B cell (primary cell): ENCODE measurements at regions not wholly inside any gene's neighbourhood (a gene's known extent, or its start where the extent isn't known, plus 50 kb on each side); places are given as distances from the start of the nearest gene placed in this dataset.
"Not testable (repeated sequence)": the region's sequence is repeated elsewhere in the genome, so short reads cannot be mapped to it uniquely, and the experiment has no call there.

Experiments
- EZH2 ChIP-seq: IDR thresholded peaks from 2 replicates; pipeline ENCODE4 v1.6.1; 2012; ENCODE audit warnings: borderline replicate concordance, low read depth, mild to moderate bottlenecking, moderate library complexity, low read length; ENCODE audit not compliant: insufficient read depth, poor library complexity, severe bottlenecking
- TF ChIP-seq, protein P1 (sequence below): fragments of 200-600 bp; IDR thresholded peaks from one replicate; pipeline ENCODE4 v1.8.0; 2022; ENCODE audit warnings: antibody characterized with exemption, mild to moderate bottlenecking

DNA sequence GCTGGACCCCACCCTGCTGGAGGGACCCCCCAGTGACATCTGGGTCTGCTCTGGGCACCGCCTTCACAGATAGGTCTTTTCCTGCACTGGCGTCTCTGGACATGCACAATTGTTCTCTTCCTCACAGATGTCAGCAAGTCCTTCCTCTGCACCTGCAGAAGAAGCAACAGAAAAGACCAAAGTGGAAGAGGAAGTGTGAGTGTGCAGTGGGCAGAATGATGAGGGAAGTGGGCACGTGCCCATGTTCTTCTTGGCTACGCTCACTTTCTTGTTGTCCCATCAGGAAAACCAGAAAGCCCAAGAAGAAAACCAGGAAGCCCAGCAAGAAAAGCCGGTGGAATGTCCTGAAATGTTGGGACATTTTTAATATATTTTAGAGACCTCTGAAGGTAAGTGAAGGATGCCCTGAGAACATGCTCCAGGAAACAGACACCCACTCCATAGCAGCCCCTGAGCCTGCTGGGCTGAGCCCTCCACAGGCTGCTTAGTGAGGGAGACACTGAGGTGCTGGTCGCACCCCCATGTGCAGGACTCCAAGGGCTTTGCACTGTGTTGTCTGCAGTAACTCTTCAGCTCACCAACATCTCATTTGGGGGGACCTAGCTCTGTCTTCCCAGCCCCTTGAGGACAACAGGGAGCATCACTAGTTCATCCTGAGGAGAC is 124.4 kb upstream of the SIMC1 start:
- TF ChIP-seq, protein P1, sequence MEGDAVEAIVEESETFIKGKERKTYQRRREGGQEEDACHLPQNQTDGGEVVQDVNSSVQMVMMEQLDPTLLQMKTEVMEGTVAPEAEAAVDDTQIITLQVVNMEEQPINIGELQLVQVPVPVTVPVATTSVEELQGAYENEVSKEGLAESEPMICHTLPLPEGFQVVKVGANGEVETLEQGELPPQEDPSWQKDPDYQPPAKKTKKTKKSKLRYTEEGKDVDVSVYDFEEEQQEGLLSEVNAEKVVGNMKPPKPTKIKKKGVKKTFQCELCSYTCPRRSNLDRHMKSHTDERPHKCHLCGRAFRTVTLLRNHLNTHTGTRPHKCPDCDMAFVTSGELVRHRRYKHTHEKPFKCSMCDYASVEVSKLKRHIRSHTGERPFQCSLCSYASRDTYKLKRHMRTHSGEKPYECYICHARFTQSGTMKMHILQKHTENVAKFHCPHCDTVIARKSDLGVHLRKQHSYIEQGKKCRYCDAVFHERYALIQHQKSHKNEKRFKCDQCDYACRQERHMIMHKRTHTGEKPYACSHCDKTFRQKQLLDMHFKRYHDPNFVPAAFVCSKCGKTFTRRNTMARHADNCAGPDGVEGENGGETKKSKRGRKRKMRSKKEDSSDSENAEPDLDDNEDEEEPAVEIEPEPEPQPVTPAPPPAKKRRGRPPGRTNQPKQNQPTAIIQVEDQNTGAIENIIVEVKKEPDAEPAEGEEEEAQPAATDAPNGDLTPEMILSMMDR: not testable (repeated sequence)
- not testable (repeated sequence) for TF ChIP-seq EZH2
